GM21390 (cell line): ENCODE measurements at regions not wholly inside any gene's neighbourhood (a gene's known extent, or its start where the extent isn't known, plus 50 kb on each side); places are given as distances from the start of the nearest gene placed in this dataset.

ENCODE experiments used
- ATAC-seq: cut with Tn5 transposase; IDR thresholded peaks from one replicate; pipeline ENCODE4 v1.9.1; 2021; ENCODE audit not compliant: unreplicated experiment

GRCh38 chr2:51105811-51106210 lies 73.9 kb upstream of the NRXN1 start:
- ATAC-seq: no peak

- ATAC-seq: no peak
Observed at GRCh38 chr2:51103205-51103604, 71.3 kb upstream of the NRXN1 start.

- ATAC-seq: no peak
Observed at GRCh38 chr2:51093016-51093415, 61.1 kb upstream of the NRXN1 start.

GRCh38 chr2:51085420-51086068 lies 53.6 kb upstream of the NRXN1 start:
- ATAC-seq: no peak

GRCh38 chr2:51084750-51085149 lies 52.8 kb upstream of the NRXN1 start:
- ATAC-seq: no peak
